GM12864 (cell line): ENCODE measurements at regions not wholly inside any gene's neighbourhood (a gene's known extent, or its start where the extent isn't known, plus 50 kb on each side); places are given as distances from the start of the nearest gene placed in this dataset.

Experiments used
- DNase-seq: peaks from one replicate; pipeline ENCODE4 v3.0.0-alpha.2; 2011; ENCODE audit warnings: low read depth
- H3K4me3 ChIP-seq: 2 replicates; pipeline ENCODE4 v1.5.1; 2011; ENCODE audit warnings: mild to moderate bottlenecking, low read depth, low read length, control low read depth
- TF ChIP-seq, protein P1 (sequence below): IDR thresholded peaks from 2 replicates; pipeline ENCODE4 v1.5.1; 2011; ENCODE audit warnings: low read depth, mild to moderate bottlenecking, moderate library complexity, low read length, control low read depth, inconsistent platforms; ENCODE audit errors: missing control alignments

DNA sequence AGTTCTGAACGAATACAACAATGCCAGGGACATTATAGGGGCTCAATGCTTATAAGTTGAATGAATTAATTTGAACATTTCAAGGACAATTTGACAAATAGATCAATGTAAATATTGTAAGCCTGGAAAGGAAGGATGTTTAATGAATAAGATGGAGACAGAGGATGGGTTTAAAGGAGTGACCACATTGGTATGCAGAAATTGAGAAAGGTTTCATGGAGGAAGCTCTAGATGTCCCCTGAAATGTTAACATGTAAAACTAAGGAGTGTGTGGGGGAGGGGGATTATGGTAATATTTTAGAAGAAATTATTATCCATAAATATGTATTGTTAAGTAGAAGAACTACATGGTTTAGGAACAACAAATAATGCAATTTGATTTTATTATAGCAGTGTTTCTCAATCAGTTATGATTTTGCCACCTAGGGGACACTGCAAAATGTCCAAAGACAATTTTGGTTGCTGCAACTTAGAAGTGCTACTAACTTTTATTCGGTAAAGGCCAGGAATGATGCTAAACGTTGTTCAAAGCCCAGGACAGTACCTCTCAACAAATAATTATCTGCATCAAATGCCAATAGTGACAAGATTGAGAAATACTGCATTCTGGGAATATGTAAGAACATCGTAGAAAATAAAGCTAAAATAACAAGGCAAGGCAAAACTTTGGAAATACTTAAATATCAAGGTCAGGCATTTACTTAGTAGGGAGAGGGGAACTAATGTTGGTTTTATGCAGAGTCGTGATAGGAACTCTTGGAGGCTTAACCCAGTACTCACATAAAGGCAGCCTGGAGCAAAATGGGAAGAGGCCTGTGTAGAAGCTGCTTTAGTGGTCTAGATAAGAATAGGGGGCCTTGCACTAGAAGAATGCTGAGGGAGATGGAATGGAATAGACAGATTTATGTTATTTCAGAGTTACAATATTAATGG, 686.9 kb upstream of the CITED2 start:
- H3K4me3 ChIP-seq: no peak overlapping the region
- TF ChIP-seq, protein P1, sequence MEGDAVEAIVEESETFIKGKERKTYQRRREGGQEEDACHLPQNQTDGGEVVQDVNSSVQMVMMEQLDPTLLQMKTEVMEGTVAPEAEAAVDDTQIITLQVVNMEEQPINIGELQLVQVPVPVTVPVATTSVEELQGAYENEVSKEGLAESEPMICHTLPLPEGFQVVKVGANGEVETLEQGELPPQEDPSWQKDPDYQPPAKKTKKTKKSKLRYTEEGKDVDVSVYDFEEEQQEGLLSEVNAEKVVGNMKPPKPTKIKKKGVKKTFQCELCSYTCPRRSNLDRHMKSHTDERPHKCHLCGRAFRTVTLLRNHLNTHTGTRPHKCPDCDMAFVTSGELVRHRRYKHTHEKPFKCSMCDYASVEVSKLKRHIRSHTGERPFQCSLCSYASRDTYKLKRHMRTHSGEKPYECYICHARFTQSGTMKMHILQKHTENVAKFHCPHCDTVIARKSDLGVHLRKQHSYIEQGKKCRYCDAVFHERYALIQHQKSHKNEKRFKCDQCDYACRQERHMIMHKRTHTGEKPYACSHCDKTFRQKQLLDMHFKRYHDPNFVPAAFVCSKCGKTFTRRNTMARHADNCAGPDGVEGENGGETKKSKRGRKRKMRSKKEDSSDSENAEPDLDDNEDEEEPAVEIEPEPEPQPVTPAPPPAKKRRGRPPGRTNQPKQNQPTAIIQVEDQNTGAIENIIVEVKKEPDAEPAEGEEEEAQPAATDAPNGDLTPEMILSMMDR: no peak
- DNase-seq: no peak

DNA sequence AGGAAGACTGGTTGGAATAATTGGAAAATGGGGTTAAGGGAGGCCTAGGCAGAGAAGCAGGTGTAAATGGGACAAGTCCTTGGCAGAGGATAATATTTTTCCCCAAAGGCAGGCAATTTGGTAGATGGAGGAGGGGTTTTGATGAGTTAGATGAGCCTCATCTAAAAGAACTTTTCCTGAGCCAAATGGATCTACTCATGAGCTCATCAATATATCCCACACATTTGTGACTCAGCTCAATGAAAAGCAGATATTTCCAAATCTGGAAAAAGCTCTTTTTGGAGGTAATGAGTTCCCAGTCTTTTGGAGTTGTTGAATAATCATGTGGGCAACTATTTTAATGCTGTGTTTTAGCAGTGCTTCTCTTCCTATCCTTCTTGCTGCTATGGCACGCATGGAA, 685.5 kb upstream of the CITED2 start:
- H3K4me3 ChIP-seq: no peak overlapping the region
- TF ChIP-seq, protein P1: no peak
- no peak for DNase-seq

DNA sequence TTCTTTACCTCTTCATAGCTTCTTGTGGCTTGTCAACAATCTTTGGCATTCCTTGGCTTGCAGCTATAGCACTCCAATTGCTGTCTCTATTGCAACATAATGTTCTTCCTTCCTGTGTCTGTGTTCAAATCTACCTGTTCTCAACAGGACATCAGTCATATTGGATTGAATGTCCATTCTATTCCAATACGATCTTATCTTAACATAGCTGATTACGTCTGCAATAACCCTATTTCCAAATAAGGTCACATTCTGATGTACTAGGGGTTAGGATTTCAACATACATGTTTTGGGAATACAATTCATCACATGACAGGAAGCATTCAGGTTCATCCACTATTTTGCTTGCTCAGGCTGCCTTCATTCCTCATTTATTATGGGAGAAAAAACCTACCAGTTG, 684.4 kb upstream of the CITED2 start:
- no peak for DNase-seq
- H3K4me3 ChIP-seq: no peak overlapping the region
- TF ChIP-seq, protein P1: no peak

DNA sequence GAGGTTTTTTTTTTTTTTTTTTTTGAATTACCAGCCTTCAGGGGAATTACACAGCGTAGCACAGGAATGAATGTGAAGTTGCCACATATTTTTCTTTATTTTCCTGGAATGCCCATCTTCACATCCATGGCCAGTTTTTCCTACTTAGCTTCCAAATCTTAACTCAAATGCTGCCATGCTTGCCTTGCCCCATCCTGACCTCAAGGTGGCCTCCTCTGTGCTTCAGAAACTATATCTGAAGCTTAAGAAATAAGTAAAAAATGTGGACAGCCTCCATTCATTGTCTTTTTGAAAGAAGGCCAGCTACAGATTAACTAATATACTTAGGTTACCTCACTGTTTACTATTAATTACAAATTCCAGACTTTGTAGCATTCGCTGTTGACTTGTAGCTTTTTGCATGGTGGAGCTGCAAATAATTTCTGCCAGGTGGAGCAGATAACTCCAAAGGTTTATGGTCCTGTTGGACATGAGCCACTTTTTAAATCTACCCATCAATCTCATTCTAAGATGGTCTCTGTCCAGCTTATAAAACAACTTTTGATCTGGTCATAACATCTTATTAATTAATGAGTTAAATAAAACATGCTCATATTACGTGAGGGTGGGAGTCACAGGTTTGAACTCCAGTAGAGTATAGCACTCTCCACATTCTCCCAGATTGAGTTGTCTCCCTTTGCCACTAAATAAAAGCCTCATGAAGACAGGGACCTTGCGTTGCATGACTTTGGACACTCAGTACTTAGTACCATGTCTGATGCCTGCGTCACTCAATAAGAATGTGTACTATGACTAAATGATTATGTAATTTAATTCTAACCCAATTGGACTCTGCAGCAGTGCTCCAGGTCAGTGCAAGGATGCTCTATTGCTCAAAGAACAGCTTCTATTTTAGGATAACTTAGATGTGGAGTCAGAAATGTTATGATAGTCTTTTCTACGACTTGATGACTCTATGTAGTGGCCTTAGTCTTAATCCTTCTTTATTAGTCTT, 678.6 kb upstream of the CITED2 start:
- H3K4me3 ChIP-seq: no peak overlapping the region
- TF ChIP-seq, protein P1: peak; percentile 46
- DNase-seq: no peak

DNA sequence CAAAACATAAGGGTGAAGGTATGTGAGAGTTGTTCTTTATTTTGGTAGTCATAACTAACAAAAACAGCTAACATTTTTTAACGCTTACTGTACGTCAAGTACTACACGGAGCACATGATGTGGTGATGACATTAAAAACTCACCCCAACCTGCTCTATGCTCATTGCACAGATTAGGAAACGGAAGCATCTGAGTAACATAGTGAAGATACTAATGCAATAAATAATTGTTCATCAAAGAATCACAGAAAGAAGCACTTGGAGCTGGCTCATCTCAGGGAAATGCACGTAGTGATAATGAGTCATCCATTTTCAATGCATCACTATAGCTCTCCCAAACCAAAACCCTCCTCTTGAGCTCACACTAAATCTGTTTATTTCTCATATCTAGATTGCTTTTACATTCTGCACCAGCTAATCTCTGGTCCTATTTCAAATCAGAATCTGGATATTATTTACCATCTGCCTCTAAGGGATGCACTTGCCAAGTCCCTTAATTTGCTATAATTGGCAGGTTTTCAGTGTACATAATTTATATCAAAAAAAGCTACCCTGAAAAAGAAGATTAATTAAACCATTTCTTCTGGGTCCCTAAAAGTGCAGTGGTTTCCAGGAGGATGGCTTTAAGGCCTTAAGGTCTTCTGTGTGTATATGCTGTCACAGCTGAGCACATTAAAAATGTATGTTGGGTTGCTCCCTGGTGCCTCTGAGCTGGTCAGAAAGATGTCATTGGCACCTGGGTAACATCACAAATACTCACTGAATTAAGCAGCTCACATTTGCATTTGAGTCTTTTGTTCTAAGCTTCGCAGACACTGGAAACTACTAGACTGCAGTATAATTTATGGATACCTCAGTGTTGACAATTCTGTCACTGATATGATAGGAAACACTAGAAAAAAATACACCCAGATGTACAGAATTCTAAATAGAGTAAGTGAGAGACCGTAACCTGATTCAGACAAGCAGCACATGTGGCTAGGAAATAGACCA, 677.4 kb upstream of the CITED2 start:
- TF ChIP-seq, protein P1: no peak
- DNase-seq: no peak
- no peak overlapping the region for H3K4me3 ChIP-seq
